WTC11 (cell line): ENCODE measurements at regions not wholly inside any gene's neighbourhood (a gene's known extent, or its start where the extent isn't known, plus 50 kb on each side); places are given as distances from the start of the nearest gene placed in this dataset.

Source experiments
- ATAC-seq: fragments of 200-7000 bp; cut with Tn5 transposase; 2 replicates; pipeline ENCODE4 v1.10.0; 2021; ENCODE audit warnings: mild to moderate bottlenecking, moderate library complexity
- CTCF ChIA-PET: fragments of 300-600 bp; sonication (Branson Sonifier 250); formaldehyde crosslinking; loops from one replicate; lab custom pipeline; 2021; ENCODE audit warnings: antibody characterized with exemption; lab: Charles Lee
- POLR2A ChIA-PET: fragments of 350-600 bp; sonication (Branson Sonifier 250); formaldehyde crosslinking; loops from one replicate; lab custom pipeline; 2021; ENCODE audit warnings: antibody characterized with exemption; lab: Charles Lee
- DNase-seq: peaks from one replicate; pipeline ENCODE4 v3.0.0; 2021; ENCODE audit warnings: low spot score
- H3K27ac Mint-ChIP-seq: 2 replicates; pipeline ENCODE4 v1.8.0; 2021; ENCODE audit warnings: mixed read lengths
- H3K27me3 Mint-ChIP-seq: 2 replicates; pipeline ENCODE4 v1.8.0; 2021; ENCODE audit warnings: low read depth, mild to moderate bottlenecking, moderate library complexity, mixed read lengths
- H3K36me3 Mint-ChIP-seq: 2 replicates; pipeline ENCODE4 v1.8.0; 2021; ENCODE audit warnings: mixed read lengths
- H3K4me1 Mint-ChIP-seq: 2 replicates; pipeline ENCODE4 v1.8.0; 2022; ENCODE audit warnings: mixed read lengths
- H3K4me3 Mint-ChIP-seq: 2 replicates; pipeline ENCODE4 v1.8.0; 2021; ENCODE audit warnings: mild to moderate bottlenecking, moderate library complexity, mixed read lengths
- H3K9me3 Mint-ChIP-seq: 2 replicates; pipeline ENCODE4 v1.8.0; 2021; ENCODE audit warnings: mixed read lengths
- ATF3 ChIP-seq: sonication (generic); formaldehyde crosslinking; conservative IDR thresholded peaks from 2 replicates; pipeline ENCODE4 v1.8.1; 2022; ENCODE audit warnings: mild to moderate bottlenecking, missing genetic modification reagents
- CBFB ChIP-seq: sonication (generic); formaldehyde crosslinking; IDR thresholded peaks from 2 replicates; pipeline ENCODE4 v1.8.1; 2022; ENCODE audit warnings: mild to moderate bottlenecking, low read depth, missing genetic modification reagents
- EMX1 ChIP-seq: fragments of 250-450 bp; sonication (Bioruptor Pico); IDR thresholded peaks from 2 replicates; pipeline ENCODE4 v1.8.0; 2021; ENCODE audit warnings: mild to moderate bottlenecking
- FOXK1 ChIP-seq: sonication (generic); formaldehyde crosslinking; IDR thresholded peaks from 2 replicates; pipeline ENCODE4 v1.8.0; 2022; ENCODE audit warnings: mild to moderate bottlenecking, moderate library complexity, missing genetic modification reagents
- GRHL2 ChIP-seq: fragments of 250-450 bp; sonication (Bioruptor Pico); IDR thresholded peaks from 2 replicates; pipeline ENCODE4 v1.8.0; 2022; ENCODE audit warnings: mild to moderate bottlenecking, moderate library complexity; ENCODE audit not compliant: insufficient replicate concordance, severe bottlenecking
- GTF2I ChIP-seq: fragments of 250-450 bp; sonication (Bioruptor Pico); conservative IDR thresholded peaks from 2 replicates; pipeline ENCODE4 v1.4.0; 2021; ENCODE audit warnings: mild to moderate bottlenecking
- HMGXB4 ChIP-seq: sonication (generic); formaldehyde crosslinking; IDR thresholded peaks from 2 replicates; pipeline ENCODE4 v1.8.1; 2023; ENCODE audit warnings: mild to moderate bottlenecking, moderate library complexity, missing genetic modification reagents
- IRF2 ChIP-seq: sonication (generic); formaldehyde crosslinking; IDR thresholded peaks from 2 replicates; pipeline ENCODE4 v1.8.0; 2022; ENCODE audit warnings: low read depth, missing genetic modification reagents, borderline replicate concordance
- MAX ChIP-seq: sonication (generic); formaldehyde crosslinking; IDR thresholded peaks from 2 replicates; pipeline ENCODE4 v1.8.0; 2022; ENCODE audit warnings: mild to moderate bottlenecking, missing genetic modification reagents
- MYBL2 ChIP-seq: sonication (generic); formaldehyde crosslinking; IDR thresholded peaks from 2 replicates; pipeline ENCODE4 v1.8.1; 2023; ENCODE audit warnings: mild to moderate bottlenecking, moderate library complexity, missing genetic modification reagents
- NFE2L1 ChIP-seq: sonication (generic); formaldehyde crosslinking; IDR thresholded peaks from 2 replicates; pipeline ENCODE4 v1.8.1; 2023; ENCODE audit warnings: missing genetic modification reagents
- PREB ChIP-seq: sonication (generic); formaldehyde crosslinking; IDR thresholded peaks from 2 replicates; pipeline ENCODE4 v1.8.1; 2022; ENCODE audit warnings: mild to moderate bottlenecking, missing genetic modification reagents, moderate library complexity, borderline replicate concordance
- SOX15 ChIP-seq: fragments of 250-450 bp; sonication (Bioruptor Pico); IDR thresholded peaks from 2 replicates; pipeline ENCODE4 v1.9.0; 2021; ENCODE audit warnings: mild to moderate bottlenecking
- SP1 ChIP-seq: sonication (generic); formaldehyde crosslinking; conservative IDR thresholded peaks from 2 replicates; pipeline ENCODE4 v1.8.1; 2022; ENCODE audit warnings: missing genetic modification reagents
- TEAD1 ChIP-seq: sonication (generic); formaldehyde crosslinking; IDR thresholded peaks from 2 replicates; pipeline ENCODE4 v1.8.0; 2022; ENCODE audit warnings: mild to moderate bottlenecking, missing genetic modification reagents
- TEAD4 ChIP-seq: sonication (generic); formaldehyde crosslinking; IDR thresholded peaks from 2 replicates; pipeline ENCODE4 v1.8.0; 2022; ENCODE audit warnings: mild to moderate bottlenecking, missing genetic modification reagents
- ZMAT4 ChIP-seq: fragments of 250-450 bp; sonication (Bioruptor Pico); IDR thresholded peaks from 2 replicates; pipeline ENCODE4 v1.9.0; 2021; ENCODE audit warnings: mild to moderate bottlenecking
- ZNF416 ChIP-seq: fragments of 250-450 bp; sonication (Bioruptor Pico); IDR thresholded peaks from 2 replicates; pipeline ENCODE4 v1.9.0; 2021; ENCODE audit warnings: mild to moderate bottlenecking, inconsistent platforms
- ZNF671 ChIP-seq: fragments of 250-450 bp; sonication (Bioruptor Pico); IDR thresholded peaks from 2 replicates; pipeline ENCODE4 v1.8.0; 2021; ENCODE audit warnings: mild to moderate bottlenecking
- TF ChIP-seq, protein P1 (sequence below): sonication (generic); formaldehyde crosslinking; IDR thresholded peaks from 2 replicates; pipeline ENCODE4 v1.8.0; 2023; ENCODE audit warnings: missing genetic modification reagents, mild to moderate bottlenecking, borderline replicate concordance
- TF ChIP-seq, protein P2 (sequence below): sonication (generic); formaldehyde crosslinking; IDR thresholded peaks from 2 replicates; pipeline ENCODE4 v1.8.1; 2023; ENCODE audit warnings: mild to moderate bottlenecking, missing genetic modification reagents

GRCh38 chr11:64458997-64459396 is 96.7 kb upstream of the SLC22A11 start (continued):
- TF ChIP-seq IRF2 (CRISPR knock-in tag) (no peak), MAX (CRISPR knock-in tag) (no peak), PREB (CRISPR knock-in tag) (no peak)

DNA sequence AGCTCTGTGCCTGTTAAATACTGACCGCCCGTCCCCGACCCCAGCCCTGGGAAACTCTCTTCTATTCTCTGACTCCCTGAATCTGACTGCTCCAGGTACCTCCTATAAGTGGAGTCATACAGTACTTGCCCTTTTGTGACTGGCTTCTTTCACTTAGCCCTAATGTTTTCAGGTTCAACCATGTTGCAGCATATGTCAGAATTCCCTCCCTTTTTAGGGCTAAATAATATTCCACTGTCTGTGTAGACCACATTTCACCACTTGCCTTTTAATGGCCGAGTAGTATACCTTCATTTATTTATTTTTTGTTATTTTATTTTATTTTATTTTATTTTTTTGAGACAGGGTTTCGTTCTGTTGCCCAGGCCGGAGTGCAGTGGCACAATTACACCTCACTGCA is 96.1 kb upstream of the SLC22A11 start:
- TF ChIP-seq SP1 (no peak), FOXK1 (CRISPR knock-in tag) (no peak), TEAD1 (CRISPR knock-in tag) (no peak), ZNF416 (CRISPR knock-in tag) (no peak)
- Mint-ChIP-seq H3K9me3 (no peaks in the 10 kb centered on the region), H3K27ac (no peak overlapping the region), H3K4me3 (no peak overlapping the region), H3K4me1 (peaks cover 16% of the 10 kb centered on the region), H3K36me3 (no peaks in the 10 kb centered on the region), H3K27me3 (peaks cover 53% of the 10 kb centered on the region)
- ChIA-PET POLR2A (no interaction called here), CTCF (interaction anchor here (0.8 to 3.2 kb wide), 4 partner anchors 11 to 229 kb away, joined by 4 to 41 read pairs (median 8); no protein-coding TSS in a partner anchor)
- DNase-seq (no peak), ATAC-seq (no peak)

GRCh38 chr11:64461081-64461480 is 94.7 kb upstream of the SLC22A11 start:
- DNase-seq (no peak), ATAC-seq (no peak)
- Mint-ChIP-seq H3K27me3 (peaks cover 46% of the 10 kb centered on the region), H3K9me3 (no peaks in the 10 kb centered on the region), H3K4me1 (peaks cover 16% of the 10 kb centered on the region), H3K4me3 (no peak overlapping the region), H3K36me3 (no peaks in the 10 kb centered on the region), H3K27ac (no peak overlapping the region)
- ChIA-PET POLR2A (no interaction called here), CTCF (interaction anchor here (0.6 to 2.8 kb wide), 2 partner anchors 12 to 67 kb away, joined by 3 to 18 read pairs; no protein-coding TSS in a partner anchor)
- TF ChIP-seq, protein P1, sequence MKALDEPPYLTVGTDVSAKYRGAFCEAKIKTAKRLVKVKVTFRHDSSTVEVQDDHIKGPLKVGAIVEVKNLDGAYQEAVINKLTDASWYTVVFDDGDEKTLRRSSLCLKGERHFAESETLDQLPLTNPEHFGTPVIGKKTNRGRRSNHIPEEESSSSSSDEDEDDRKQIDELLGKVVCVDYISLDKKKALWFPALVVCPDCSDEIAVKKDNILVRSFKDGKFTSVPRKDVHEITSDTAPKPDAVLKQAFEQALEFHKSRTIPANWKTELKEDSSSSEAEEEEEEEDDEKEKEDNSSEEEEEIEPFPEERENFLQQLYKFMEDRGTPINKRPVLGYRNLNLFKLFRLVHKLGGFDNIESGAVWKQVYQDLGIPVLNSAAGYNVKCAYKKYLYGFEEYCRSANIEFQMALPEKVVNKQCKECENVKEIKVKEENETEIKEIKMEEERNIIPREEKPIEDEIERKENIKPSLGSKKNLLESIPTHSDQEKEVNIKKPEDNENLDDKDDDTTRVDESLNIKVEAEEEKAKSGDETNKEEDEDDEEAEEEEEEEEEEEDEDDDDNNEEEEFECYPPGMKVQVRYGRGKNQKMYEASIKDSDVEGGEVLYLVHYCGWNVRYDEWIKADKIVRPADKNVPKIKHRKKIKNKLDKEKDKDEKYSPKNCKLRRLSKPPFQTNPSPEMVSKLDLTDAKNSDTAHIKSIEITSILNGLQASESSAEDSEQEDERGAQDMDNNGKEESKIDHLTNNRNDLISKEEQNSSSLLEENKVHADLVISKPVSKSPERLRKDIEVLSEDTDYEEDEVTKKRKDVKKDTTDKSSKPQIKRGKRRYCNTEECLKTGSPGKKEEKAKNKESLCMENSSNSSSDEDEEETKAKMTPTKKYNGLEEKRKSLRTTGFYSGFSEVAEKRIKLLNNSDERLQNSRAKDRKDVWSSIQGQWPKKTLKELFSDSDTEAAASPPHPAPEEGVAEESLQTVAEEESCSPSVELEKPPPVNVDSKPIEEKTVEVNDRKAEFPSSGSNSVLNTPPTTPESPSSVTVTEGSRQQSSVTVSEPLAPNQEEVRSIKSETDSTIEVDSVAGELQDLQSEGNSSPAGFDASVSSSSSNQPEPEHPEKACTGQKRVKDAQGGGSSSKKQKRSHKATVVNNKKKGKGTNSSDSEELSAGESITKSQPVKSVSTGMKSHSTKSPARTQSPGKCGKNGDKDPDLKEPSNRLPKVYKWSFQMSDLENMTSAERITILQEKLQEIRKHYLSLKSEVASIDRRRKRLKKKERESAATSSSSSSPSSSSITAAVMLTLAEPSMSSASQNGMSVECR (CRISPR knock-in tag): no peak
- no peak for TF ChIP-seq MYBL2 (CRISPR knock-in tag)
- no peak for TF ChIP-seq HMGXB4
- TF ChIP-seq, protein P2, sequence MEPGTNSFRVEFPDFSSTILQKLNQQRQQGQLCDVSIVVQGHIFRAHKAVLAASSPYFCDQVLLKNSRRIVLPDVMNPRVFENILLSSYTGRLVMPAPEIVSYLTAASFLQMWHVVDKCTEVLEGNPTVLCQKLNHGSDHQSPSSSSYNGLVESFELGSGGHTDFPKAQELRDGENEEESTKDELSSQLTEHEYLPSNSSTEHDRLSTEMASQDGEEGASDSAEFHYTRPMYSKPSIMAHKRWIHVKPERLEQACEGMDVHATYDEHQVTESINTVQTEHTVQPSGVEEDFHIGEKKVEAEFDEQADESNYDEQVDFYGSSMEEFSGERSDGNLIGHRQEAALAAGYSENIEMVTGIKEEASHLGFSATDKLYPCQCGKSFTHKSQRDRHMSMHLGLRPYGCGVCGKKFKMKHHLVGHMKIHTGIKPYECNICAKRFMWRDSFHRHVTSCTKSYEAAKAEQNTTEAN (CRISPR knock-in tag): no peak
- no peak for TF ChIP-seq SOX15
- no peak for TF ChIP-seq GRHL2 (CRISPR knock-in tag)
- no peak for TF ChIP-seq CBFB (CRISPR knock-in tag)
- TF ChIP-seq GTF2I (CRISPR knock-in tag): no peak
- no peak for TF ChIP-seq TEAD1 (CRISPR knock-in tag)
- no peak for TF ChIP-seq NFE2L1 (CRISPR knock-in tag)
- no peak for TF ChIP-seq ZMAT4 (CRISPR knock-in tag)
- no peak for TF ChIP-seq ATF3
- no peak for TF ChIP-seq TEAD4 (CRISPR knock-in tag)
- no peak for TF ChIP-seq ZNF671 (CRISPR knock-in tag)
- TF ChIP-seq EMX1 (CRISPR knock-in tag): no peak
- TF ChIP-seq FOXK1 (CRISPR knock-in tag): no peak
